Stimulated activated CD4-positive, alpha-beta T cell treated with anti-CD3 and anti-CD28 coated beads, Interleukin-4, amount 100 ng/mL, for 4 hours (primary cell): ENCODE measurements at regions not wholly inside any gene's neighbourhood (a gene's known extent, or its start where the extent isn't known, plus 50 kb on each side); places are given as distances from the start of the nearest gene placed in this dataset.
A peak's percentile ranks its signal among the peaks of the same experiment; 100 is the strongest.

Experiments
- DNase-seq, 2 experiments: peaks; one replicate each; pipeline ENCODE4 v3.0.0-alpha.2; 2020

DNA sequence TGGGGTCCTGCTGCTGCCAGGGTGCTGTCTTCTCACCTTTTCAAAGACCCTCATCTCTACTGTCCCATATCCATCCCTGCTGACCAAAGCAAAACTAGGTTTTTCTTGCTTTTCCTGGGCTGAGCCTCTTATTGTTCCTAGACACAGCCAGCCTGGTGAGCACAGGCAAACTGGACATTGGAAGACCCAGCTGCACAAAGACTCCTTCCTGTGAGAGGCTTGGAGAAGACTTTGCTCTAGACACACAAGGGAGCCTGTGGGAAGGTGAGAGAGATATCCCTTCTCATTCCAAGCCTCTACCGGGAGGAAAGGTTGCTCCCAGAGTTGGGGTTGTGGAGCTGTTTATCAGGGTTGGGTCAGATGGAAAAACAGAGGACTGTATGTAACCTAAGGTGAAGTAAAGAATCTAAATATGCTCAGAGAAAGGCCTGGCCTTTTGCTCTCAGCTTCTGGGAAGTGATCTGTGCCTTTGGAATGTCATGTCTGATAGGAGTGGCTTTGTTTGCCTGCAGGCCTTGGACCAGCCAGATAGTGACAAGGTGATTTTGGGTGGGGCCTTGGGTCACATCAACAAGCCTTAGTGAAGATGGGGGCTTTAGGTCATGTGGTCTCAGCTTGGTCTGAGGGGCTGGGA lies 87.6 kb upstream of the RUNX1 start:
- no peak for DNase-seq

DNA sequence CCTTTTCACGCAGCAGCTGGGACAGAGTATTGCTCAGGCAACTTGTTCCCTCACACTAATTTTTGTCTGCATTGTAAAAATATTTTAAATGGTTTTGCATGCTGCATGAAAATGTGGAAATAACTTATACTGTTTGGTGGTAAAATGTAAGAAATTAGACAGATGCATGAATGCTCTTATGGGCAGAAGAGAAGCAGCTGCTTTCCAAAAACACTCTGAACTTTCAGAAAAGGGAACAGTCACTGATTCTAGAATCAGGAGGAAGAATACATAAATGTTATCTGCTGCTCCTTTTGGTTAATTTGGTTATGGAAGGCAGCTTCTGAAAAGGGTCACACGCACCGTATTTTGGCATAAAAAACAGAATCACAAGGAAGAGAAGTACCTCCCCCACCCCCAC lies 87.0 kb upstream of the RUNX1 start:
- no peak for DNase-seq

DNA sequence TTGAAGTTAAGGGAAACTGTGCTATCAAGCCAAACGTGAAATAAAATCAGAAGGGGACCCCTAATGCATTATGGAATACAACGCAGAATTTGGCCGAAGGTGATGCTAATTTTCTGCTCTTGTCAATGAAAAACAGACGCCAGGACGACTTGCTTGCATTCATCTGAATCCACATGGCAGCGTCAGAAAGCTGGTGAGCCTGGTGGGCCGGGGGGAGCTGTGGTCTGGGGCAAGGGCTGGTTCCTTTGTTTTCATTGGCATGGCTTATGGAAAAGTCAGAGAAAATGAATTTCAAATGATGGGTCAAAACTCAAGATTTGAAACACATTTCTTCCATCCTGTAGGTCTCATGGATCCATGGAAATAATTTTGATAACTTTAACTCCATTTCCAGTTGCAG lies 86.4 kb upstream of the RUNX1 start:
- DNase-seq, result no peak

DNA sequence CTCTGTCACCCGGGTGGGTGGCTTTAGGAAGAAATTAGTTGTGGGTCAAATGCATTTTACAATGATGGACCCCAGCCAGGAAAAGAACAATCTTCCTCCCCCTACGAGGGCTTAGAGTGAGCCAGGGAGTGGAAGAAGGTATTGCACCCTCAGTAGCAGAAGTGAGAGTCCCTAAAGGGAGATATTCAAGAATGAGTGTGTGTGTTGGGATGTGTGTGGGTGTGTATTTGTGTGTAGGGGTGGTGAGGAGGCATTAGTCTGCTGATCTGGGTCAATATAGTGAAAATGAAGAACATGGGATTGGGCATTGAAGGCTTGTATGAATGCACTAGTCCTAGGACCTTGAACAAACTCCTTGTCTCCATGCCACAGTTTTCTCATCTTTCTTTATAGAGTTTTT lies 85.2 kb upstream of the RUNX1 start:
- no peak for DNase-seq

DNA sequence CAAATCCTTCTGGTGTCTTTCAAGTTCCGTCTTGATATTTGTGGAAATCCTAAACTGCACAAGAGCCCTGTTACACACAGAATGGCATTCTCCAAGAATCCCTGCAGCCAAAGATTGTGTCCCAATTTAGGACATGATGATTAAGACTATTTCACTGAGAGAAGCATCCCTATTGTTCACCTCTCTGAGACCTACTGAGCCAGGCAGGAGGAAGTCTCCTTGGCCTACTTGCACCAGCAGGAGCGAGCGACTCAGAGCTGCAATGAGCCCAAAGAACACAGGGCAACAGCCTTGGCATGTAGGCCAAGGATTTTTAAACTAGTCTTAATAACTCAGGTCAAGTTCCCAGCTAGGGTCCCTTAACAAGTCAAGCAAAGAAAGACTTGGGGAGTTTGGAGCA lies 79.4 kb upstream of the RUNX1 start:
- no peak for DNase-seq

DNA sequence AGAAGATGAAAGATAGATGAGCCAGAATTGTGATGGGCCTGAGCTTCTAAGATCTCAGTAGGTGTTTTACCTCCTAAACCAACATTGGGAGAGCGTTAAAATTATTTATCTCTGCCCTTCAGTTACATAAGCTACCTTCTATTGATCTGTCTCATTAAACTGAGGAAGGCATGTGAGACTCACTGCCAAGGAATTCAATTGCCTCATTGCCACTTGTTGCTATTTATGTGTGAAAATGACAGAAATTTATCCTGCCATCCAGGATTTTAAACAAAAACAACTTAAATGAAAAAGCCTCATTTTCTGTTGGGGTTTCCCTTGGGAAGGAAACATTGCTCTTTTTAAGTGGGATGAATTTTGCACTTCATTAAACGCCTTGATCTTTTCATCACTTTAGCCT lies 78.7 kb upstream of the RUNX1 start:
- DNase-seq, result no peak

DNA sequence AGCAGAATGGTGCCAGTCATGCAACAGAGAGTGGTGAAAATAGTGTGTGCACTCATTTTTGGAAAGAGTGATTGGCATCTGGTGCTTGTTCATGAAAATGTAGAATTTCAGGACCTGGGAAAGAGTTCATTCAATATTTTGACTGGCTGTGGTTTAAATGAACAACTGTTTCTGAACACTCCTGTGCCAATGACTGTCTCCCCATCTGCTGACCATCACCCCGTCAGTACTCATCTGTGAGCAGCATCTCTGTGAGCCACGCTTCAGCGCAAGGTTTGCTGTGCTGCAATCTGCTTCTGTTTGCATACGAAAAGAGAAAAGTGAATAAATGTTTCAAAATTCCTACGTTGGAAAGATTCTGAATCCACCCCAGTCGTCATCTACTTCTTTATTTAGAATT lies 77.9 kb upstream of the RUNX1 start:
- no peak for DNase-seq

DNA sequence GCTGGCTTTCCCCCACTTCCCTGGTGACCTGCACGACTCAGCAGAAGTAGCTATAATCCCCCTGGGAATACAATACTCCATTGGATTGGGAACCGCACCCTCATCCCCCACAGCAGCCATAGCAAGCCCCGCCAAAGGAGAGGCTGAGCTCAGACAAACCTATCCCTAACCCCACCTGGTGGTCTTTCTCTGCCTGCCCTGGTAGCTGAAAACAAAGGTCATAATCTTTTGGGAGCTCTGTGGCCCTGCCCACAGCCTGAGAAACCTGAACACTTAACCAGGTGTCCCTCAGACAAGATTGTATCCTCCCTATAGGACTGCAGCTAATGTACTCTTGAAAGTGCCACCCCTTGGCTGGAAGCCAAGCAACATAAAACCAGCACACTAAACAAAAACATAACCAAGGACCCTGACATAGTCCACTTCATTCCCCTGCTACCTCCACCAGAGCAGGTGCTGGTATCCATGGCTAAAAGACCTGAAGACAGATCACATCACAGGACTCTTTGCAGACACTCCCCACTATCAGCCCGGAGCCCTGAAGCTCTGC lies 71.6 kb upstream of the RUNX1 start:
- no peak for DNase-seq

DNA sequence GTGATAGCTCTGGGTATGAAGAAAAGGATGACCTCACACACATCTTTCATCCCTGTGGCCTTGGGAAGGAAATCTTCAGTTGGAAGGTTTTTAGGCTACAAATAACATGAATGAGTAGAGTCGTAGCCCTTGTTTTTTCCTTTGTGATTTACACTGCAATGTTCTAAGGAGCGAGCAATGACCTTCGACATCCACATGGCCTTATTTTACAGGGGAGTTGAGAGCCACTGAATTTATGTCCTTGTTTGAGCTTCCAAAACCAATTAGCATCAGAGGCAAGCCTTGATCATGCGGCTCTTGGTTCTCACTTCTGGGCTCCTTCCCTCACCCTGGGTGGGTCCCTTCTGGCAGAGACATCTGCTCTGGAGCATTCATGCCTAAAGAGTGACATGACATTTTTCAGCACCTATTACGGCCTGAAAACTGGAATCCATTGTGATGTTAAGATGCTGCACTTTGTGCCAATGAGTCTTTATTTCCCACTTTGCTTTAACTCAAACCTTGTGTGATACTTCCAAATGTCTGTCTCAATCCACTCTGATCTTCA lies 70.5 kb upstream of the RUNX1 start:
- DNase-seq, result no peak

DNA sequence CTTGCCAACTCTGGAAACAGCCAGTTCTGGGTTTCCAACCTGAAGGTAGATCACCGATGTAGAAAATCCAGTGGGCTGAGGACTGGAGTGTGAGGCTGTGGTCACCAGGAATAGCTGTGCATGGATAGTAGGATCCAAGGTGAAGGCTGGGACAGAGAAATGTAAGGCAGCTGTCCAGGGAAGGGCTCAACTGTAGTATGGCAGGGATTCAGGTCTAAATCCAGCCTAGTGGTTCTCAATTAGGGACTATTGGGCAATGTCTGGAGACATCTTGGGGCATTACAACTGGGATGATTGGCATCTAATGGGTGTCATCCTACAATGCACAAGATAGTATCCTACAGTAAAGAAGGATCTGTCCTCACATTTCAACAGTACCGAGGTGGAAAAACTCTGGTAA lies 67.7 kb upstream of the RUNX1 start:
- DNase-seq, result no peak

DNA sequence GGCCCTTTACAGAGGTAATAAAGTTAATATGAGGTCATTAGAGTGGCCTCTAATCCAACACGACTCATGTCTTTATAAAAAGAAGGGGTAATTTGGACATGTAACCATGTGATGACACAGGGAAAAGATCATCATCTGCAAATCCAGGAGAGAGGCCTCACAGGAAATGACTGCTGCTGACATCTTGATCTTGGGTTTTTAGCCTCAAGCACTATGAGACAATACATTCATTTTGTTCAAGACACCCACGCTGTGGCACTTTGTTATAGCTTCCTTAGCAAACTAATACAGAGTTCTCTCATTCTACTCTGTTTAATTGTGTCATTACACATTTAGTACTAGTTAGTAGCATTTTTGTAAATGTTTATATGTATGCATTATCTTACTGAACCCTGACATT lies 64.0 kb upstream of the RUNX1 start:
- DNase-seq, result no peak

DNA sequence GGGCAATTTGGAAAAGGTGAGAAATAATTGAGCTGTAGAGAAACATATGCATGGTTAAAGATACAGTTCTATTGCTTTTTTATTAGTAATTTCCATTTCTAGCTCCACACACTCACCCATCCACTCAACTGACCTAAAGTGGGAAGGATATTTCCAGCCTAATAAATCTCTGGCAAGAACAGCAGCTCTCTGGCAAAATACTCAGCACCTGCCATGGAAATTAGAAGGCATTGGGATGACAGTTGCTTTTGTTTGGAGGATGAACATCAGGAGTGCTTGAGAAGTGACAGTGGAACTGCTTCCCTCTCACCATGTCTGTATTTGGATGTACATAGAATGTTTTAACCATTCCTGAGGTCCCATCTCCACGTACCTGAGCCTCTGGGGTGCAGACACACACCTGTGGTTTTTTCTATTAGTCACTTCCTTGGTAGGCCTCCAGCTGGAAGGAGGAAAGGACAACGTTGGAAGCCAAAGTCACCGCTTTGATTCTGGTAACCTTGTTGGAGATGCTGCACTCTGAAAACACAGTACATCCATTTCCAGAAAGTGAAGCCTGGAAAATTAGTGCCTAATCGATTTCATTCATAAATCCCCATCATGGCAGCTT lies 62.3 kb upstream of the RUNX1 start:
- no peak for DNase-seq

DNA sequence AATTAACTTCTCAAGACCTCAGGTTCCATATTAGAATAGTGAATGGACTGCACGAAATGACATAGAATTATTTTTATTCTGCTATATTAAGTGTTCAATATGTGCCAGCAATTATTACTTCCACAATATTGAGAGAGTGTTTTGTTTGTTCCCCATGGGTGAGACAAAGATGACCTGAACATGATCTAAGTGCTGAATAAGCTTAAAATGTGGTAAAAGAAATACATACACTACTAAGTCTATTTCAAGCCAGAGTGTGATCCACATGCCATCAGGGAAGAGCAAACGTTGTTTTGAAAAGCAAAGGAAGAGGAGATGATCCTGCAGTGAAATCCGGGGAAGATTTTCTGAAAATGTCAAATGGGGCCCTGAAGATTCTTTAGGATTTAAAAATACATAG lies 59.8 kb upstream of the RUNX1 start:
- no peak for DNase-seq

DNA sequence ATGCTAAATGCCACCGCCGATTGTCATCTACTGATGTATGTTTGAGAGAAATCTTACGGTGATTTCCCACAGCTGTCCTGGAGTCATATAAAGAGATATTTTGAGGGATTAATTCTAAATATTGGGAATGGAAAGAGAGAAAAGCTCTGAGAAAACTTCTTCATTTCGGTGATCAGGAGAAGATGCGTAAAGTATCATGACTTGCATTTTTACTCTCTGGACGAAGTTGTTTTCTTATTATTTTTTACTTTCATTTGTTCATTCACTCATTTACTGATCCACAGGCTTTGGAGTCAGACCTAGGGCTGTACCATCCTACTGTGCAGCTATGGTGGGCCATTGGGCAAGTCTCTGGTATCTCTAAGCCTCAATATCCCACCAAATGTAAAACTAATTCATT lies 58.4 kb upstream of the RUNX1 start:
- DNase-seq, result no peak

DNA sequence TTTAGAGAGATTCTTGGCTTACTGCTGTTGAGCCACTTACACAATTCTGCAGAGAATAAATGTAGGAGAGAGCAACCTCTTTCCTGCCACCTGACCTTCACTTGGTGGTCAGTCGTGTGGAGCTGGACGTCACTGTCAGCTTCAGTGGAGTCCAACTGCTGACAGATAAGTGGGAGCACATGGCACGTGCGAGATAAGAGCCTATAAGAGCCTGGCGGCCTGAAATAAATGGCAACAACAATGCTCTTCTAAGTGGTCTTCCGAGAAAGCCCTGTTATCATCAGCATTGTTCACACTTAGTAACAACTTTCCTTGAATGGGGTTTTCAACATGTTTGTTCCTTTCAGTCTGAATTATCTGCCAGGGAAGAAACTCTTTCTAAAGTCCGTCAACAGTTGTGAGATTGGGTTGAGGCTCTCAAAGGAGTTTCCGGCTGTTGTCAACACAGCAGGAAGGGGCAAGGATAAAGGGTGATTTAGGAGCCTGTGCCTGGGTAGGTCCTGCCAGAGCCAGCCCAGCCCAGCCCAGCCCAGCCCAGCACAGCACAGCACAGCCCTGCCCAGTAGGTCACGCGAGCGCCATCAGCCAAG lies 57.2 kb upstream of the RUNX1 start:
- DNase-seq, result no peak

DNA sequence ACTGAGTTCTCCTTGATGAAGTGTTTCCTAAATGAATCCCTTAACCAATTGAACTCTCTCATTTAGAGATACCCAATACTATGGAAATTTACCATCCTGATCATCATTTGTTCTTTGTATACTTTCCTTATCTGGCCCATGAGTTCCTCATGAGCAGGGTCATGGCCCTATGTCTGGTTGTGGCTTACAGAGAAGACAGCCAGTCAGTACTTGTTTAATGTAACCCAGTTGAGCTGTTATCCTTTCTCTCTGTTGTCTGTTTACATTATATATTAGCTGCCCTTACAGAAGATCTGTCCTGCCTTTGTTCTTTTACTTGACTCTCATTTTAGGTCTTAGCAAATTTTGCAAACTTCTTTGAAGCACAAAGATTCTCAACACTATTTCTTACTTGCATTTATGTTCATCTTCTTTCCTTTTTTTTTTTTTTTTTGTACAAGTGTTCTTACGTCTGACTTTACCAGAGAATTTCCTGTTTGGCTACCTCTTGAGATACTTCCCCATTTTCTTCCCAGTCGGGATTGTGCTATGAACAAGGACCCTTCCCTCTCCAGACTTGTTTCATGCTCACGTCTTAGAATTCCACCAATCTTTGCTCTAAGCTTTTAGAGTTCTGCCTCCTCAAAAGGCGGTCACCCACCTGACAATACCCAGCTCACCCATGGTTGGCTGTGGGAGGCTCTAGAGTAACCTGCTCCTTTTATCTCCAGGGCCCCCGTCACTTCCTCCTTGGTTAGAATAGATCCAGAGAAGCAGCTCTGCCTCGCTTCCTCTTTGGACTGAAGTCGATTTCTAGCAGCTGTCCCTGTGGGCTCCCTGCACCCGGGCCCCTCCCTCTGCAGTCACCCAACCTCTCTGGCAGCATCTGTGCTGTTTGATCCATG lies 53.6 kb upstream of the RUNX1 start:
- DNase-seq, result peak; percentile 5 to 50

DNA sequence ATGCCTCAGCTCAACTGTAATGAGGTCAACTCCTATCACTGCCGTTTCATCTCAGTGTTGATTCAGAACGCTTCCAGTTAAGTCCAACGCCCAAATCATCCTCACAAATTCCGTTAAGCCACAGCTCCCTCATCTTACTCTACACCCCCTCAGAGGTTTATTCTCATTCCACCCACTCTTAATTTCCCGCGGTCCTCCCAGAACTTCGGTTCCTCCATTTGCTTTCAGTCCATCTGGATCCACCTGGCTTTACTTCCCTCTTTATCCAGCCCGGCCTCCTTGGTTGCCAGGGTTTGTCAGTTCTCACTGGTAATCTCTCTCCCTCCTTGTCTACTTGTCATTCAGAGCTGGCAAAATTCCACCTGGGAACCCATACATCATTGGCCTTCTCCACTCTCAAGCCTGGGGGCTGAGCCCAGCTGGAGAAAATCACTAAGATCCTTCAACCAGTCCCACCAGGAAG lies 51.3 kb upstream of the RUNX1 start:
- DNase-seq, result no peak

DNA sequence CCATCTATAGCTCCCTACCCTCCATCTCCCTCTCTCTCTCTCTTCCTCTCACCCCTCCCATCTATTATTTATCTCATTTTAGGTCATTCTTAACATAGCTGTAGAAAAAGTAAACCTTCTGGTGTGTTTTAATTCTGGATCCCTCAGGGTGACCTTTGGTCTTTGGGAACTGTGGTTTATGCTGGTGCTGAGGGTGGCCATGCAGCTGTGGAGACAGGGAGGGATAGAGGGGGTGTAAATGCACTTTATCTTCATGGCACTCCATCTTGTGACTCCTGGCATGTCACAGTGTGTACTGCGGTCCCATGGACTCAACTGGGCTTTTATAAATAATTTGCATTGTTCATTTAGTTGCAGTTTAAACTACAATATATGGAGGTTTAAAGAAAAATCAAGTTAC lies 50.2 kb upstream of the RUNX1 start:
- DNase-seq, result no peak
